B cell (primary cell): ENCODE measurements at regions not wholly inside any gene's neighbourhood (a gene's known extent, or its start where the extent isn't known, plus 50 kb on each side); places are given as distances from the start of the nearest gene placed in this dataset.

Experiments
- ATAC-seq: fragments of 200-7000 bp; cut with Tn5 transposase; one replicate; pipeline ENCODE4 v1.10.0; 2021; ENCODE audit warnings: low read depth, mild to moderate bottlenecking, moderate number of reproducible peaks, moderate library complexity
- CTCF ChIA-PET: fragments of 350-600 bp; sonication (Branson Sonifier 250); formaldehyde crosslinking; loops from one replicate; lab custom pipeline; 2021; ENCODE audit warnings: antibody characterized with exemption, inconsistent platforms; lab: Charles Lee
- POLR2A ChIA-PET: fragments of 350-600 bp; sonication (Branson Sonifier 250); formaldehyde crosslinking; loops from one replicate; lab custom pipeline; 2021; ENCODE audit warnings: antibody characterized with exemption; lab: Charles Lee
- DNase-seq: peaks from one replicate; pipeline ENCODE4 v3.0.0; 2013
- H2AFZ ChIP-seq: 2 replicates; pipeline ENCODE4 v1.6.1; 2012; ENCODE audit warnings: mild to moderate bottlenecking, low read depth, low read length; ENCODE audit not compliant: insufficient read depth, poor library complexity, severe bottlenecking
- H3K27ac ChIP-seq, 2 donors: 1 replicate in 1 of 2; 2 replicates in 1 of 2; pipeline ENCODE4 v1.5.1; 2012 to 2013; ENCODE audit warnings: low read length in 2 of 2, mild to moderate bottlenecking in 2 of 2, moderate library complexity in 1 of 2
- H3K27me3 ChIP-seq, 4 experiments: fragments of 200-600 bp in 1 of 4; sonication (generic) in 1 of 4; replicated peaks in 1 of 4; 1 replicate in 2 of 4; 2 replicates in 2 of 4; pipeline versions ENCODE4 v1.6.1 to v1.7.0; 2013 to 2016; ENCODE audit warnings: low read length in 3 of 4, mild to moderate bottlenecking in 2 of 4, mixed read lengths in 1 of 4, moderate library complexity in 1 of 4; ENCODE audit not compliant: insufficient read depth in 4 of 4, control insufficient read depth in 3 of 4; ENCODE audit errors: control extremely low read depth in 1 of 4
- H3K36me3 ChIP-seq, 2 experiments: replicated peaks in 1 of 2; 1 replicate in 1 of 2; 2 replicates in 1 of 2; pipeline versions ENCODE4 v1.6.1 to v1.7.1; 2013; ENCODE audit warnings: low read length in 1 of 2; ENCODE audit not compliant: insufficient read depth in 2 of 2, control insufficient read depth in 1 of 2; ENCODE audit errors: control extremely low read depth in 1 of 2, extremely low read depth in 1 of 2
- H3K4me1 ChIP-seq, 2 donors: fragments of 200-600 bp in 1 of 2; sonication (generic) in 1 of 2; 1 replicate in 1 of 2; 2 replicates in 1 of 2; pipeline versions ENCODE4 v1.5.1 to v1.6.1; 2013 to 2017; ENCODE audit warnings: low read length in 2 of 2; ENCODE audit not compliant: control insufficient read depth in 2 of 2, insufficient read depth in 2 of 2
- H3K4me2 ChIP-seq: replicated peaks from 2 replicates; pipeline ENCODE3; 2012; ENCODE audit warnings: mild to moderate bottlenecking, low read depth, low read length; ENCODE audit not compliant: poor library complexity, severe bottlenecking
- H3K4me3 ChIP-seq, 5 experiments: fragments of 200-600 bp in 1 of 5; sonication (generic) in 1 of 5; 1 replicate in 3 of 5; 2 replicates in 2 of 5; pipeline versions ENCODE4 v1.5.1 to v1.7.0; 2011 to 2016; ENCODE audit warnings: low read length in 4 of 5, mild to moderate bottlenecking in 4 of 5, low read depth in 2 of 5, control low read depth in 1 of 5, moderate library complexity in 1 of 5; ENCODE audit not compliant: insufficient read depth in 1 of 5; ENCODE audit errors: control extremely low read depth in 1 of 5, extremely low read depth in 1 of 5
- H3K79me2 ChIP-seq: fragments of 200-600 bp; sonication (generic); one replicate; pipeline ENCODE4 v1.6.0; 2016; ENCODE audit warnings: low read length; ENCODE audit not compliant: control insufficient read depth, insufficient read depth
- H3K9ac ChIP-seq: fragments of 200-600 bp; sonication (generic); 2 replicates; pipeline ENCODE4 v1.6.1; 2017; ENCODE audit warnings: mild to moderate bottlenecking, low read length, moderate library complexity
- H3K9me3 ChIP-seq, 3 donors: one replicate each; pipeline versions ENCODE4 v1.6.1 to v1.7.1; 2013; ENCODE audit warnings: low read length in 2 of 3; ENCODE audit not compliant: control insufficient read depth in 2 of 3, insufficient read depth in 1 of 3; ENCODE audit errors: control extremely low read depth in 1 of 3
- H4K20me1 ChIP-seq: 2 replicates; pipeline ENCODE4 v1.6.0; 2012; ENCODE audit warnings: mild to moderate bottlenecking, low read length; ENCODE audit not compliant: insufficient read depth, control insufficient read depth, poor library complexity, severe bottlenecking
- H3K27ac Mint-ChIP-seq: one replicate; pipeline ENCODE4 v1.8.0; 2021; ENCODE audit warnings: mixed read lengths
- H3K27me3 Mint-ChIP-seq: one replicate; pipeline ENCODE4 v1.8.0; 2021; ENCODE audit warnings: mixed read lengths
- H3K4me1 Mint-ChIP-seq: one replicate; pipeline ENCODE4 v1.8.0; 2021; ENCODE audit warnings: mixed read lengths
- H3K4me3 Mint-ChIP-seq: one replicate; pipeline ENCODE4 v1.8.0; 2021; ENCODE audit warnings: mixed read lengths
- H3K9me3 Mint-ChIP-seq: one replicate; pipeline ENCODE4 v1.8.0; 2022; ENCODE audit warnings: mixed read lengths; ENCODE audit not compliant: insufficient read depth
- EZH2 ChIP-seq: IDR thresholded peaks from 2 replicates; pipeline ENCODE4 v1.6.1; 2012; ENCODE audit warnings: borderline replicate concordance, low read depth, mild to moderate bottlenecking, moderate library complexity, low read length; ENCODE audit not compliant: insufficient read depth, poor library complexity, severe bottlenecking
- WGBS: methylation state at CpG from one replicate; pipeline ENCODE4 v1.1.5; 2013; ENCODE audit warnings: missing lambda C conversion rate; ENCODE audit not compliant: insufficient coverage; 5-methylcytosine and 5-hydroxymethylcytosine counted together
- intact Hi-C: fragments of 100-400 bp; cut with micrococcal nuclease; formaldehyde crosslinking; loops from one replicate; pipeline ENCODE4 v1.10.0; 2022
- TF ChIP-seq, protein P1 (sequence below): fragments of 200-600 bp; IDR thresholded peaks from one replicate; pipeline ENCODE4 v1.8.0; 2022; ENCODE audit warnings: antibody characterized with exemption, mild to moderate bottlenecking

DNA sequence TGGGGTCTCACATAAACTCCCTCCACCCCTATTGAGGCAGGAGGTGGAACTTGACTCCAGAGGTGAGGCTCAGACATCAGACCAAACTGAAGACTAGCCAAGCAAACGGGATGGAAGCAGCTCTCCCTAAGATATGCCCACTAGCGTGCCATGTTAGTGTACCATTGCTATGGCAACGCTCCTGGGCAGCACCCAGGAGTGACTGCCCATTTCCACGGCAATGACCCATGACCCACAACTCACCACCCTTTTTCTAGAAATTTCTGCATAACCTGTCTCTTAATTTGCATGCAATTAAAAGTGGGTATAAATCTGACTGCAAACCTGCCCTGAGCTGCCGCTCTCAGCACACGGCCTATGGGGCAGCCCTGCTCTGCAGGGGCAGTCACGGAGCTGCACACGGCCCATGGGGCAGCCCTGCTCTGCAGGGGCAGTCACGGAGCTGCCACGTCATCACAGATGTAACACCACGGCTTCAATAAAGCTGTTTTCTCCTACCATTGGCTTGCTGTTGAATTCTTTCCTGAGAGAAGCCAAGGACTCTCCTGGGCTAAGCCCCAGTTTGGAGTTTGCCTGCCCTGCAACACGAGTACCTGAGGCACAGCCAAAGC is 164.3 kb downstream of the RBFOX3 start:
- Histone ChIP-seq H3K4me3 (no peak overlapping the region), H3K4me2 (no peak overlapping the region), H3K27ac (no peak overlapping the region), H3K79me2 (no peaks in the 10 kb centered on the region), H3K4me1 (no peaks in the 10 kb centered on the region), H4K20me1 (no peaks in the 10 kb centered on the region), H3K27me3 (peaks cover 0 to 3% (median 0%) of the 10 kb centered on the region in 4 experiments), H3K9me3 (peaks cover 0 to 11% (median 0%) of the 10 kb centered on the region in 3 donors), H3K9ac (no peak overlapping the region), H2AFZ (no peak overlapping the region), H3K36me3 (no peaks in the 10 kb centered on the region)
- DNase-seq (no peak), ATAC-seq (no peak)
- no peak for TF ChIP-seq EZH2
- TF ChIP-seq, protein P1, sequence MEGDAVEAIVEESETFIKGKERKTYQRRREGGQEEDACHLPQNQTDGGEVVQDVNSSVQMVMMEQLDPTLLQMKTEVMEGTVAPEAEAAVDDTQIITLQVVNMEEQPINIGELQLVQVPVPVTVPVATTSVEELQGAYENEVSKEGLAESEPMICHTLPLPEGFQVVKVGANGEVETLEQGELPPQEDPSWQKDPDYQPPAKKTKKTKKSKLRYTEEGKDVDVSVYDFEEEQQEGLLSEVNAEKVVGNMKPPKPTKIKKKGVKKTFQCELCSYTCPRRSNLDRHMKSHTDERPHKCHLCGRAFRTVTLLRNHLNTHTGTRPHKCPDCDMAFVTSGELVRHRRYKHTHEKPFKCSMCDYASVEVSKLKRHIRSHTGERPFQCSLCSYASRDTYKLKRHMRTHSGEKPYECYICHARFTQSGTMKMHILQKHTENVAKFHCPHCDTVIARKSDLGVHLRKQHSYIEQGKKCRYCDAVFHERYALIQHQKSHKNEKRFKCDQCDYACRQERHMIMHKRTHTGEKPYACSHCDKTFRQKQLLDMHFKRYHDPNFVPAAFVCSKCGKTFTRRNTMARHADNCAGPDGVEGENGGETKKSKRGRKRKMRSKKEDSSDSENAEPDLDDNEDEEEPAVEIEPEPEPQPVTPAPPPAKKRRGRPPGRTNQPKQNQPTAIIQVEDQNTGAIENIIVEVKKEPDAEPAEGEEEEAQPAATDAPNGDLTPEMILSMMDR = no peak
- Mint-ChIP-seq H3K27me3 (peaks cover 13% of the 10 kb centered on the region), H3K9me3 (no peaks in the 10 kb centered on the region), H3K4me3 (no peak overlapping the region), H3K4me1 (no peaks in the 10 kb centered on the region), H3K27ac (no peak overlapping the region)
- CTCF ChIA-PET = no interaction called here
- 85% methylated on average over 11 of the region's 12 CpGs for WGBS
- POLR2A ChIA-PET = no interaction called here
- intact Hi-C loops = no loop called here

DNA sequence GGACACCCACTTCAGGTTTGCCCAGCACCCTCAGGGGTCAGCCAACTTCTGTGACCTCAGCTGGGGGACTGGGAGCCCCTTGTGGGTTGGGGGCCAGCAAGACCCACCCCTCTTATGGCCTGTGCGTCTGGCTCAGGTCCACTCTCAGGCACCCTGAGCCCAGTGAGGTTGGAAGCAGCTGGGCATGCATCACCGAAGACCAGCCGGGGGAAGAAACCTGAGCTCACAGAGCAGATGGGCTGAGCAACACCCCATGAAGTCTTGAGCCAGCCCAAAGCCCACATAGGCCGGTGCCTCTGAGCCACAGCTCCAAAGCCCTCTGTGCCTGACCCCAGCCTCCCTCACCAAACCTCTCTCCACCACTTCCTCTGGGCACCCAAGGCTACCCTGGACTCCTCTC is 166.7 kb downstream of the RBFOX3 start:
- no peak overlapping the region for H3K4me3 ChIP-seq
- no peaks in the 10 kb centered on the region for H3K79me2 ChIP-seq
- 90% methylated on average over 4 of the region's 4 CpGs for WGBS
- ChIA-PET CTCF (no interaction called here), POLR2A (no interaction called here)
- H3K4me3 Mint-ChIP-seq = no peak overlapping the region
- peaks cover 7% of the 10 kb centered on the region for H3K27me3 Mint-ChIP-seq
- TF ChIP-seq, protein P1 = no peak
- TF ChIP-seq EZH2 = no peak
- no peaks in the 10 kb centered on the region for H3K9me3 Mint-ChIP-seq
- no peak overlapping the region for H2AFZ ChIP-seq
- H3K9ac ChIP-seq = no peak overlapping the region
- H3K4me1 Mint-ChIP-seq = no peaks in the 10 kb centered on the region
- no peaks in the 10 kb centered on the region for H4K20me1 ChIP-seq
- peaks cover 0 to 3% (median 0%) of the 10 kb centered on the region in 4 experiments for H3K27me3 ChIP-seq
- no peak overlapping the region for H3K4me2 ChIP-seq
- no peaks in the 10 kb centered on the region for H3K4me1 ChIP-seq
- H3K27ac ChIP-seq = no peak overlapping the region
- no peaks in the 10 kb centered on the region for H3K36me3 ChIP-seq
- intact Hi-C loops = no loop called here
- H3K27ac Mint-ChIP-seq = no peak overlapping the region
- peaks cover 0 to 11% (median 0%) of the 10 kb centered on the region in 3 donors for H3K9me3 ChIP-seq
- DNase-seq (no peak), ATAC-seq (no peak)
